ENCODE measurements at regions not wholly inside any gene's neighbourhood (a gene's known extent, or its start where the extent isn't known, plus 50 kb on each side); places are given as distances from the start of the nearest gene placed in this dataset.

- Histone ChIP-seq H3K36me3 (ENCODE audit: control insufficient read depth, low read length) (no peaks in the 10 kb centered on the region), H3K9me3 (ENCODE audit: control insufficient read depth, insufficient read depth, low read length) (no peaks in the 10 kb centered on the region), H3K27ac (ENCODE audit: low read depth, low read length) (no peak overlapping the region), H3K9me2 (replicated peaks; ENCODE audit: control insufficient read depth, low read length) (no peaks in the 10 kb centered on the region), H3K4me2 (ENCODE audit: low read length) (no peak overlapping the region), H4K20me1 (ENCODE audit: control insufficient read depth, insufficient read depth, low read depth, low read length) (no peaks in the 10 kb centered on the region), H3K27me3 (ENCODE audit: control insufficient read depth, low read length) (no peaks in the 10 kb centered on the region), H3F3A (ENCODE audit: control insufficient read depth, insufficient read depth) (no peaks in the 10 kb centered on the region), H3K4me1 (ENCODE audit: control insufficient read depth, low read length) (no peaks in the 10 kb centered on the region), H3K4me3 (ENCODE audit: low read length) (no peak overlapping the region), H3K79me2 (ENCODE audit: control insufficient read depth, low read length) (no peaks in the 10 kb centered on the region)
- TF ChIP-seq CTCF (IDR thresholded peaks at IDR 0.05; ENCODE audit: low read depth, low read length, poor library complexity, severe bottlenecking) (no peak), EZH2phosphoT487 (IDR thresholded peaks at IDR 0.05; ENCODE audit: borderline replicate concordance, low read length) (no peak)
Observed at GRCh38 chr13:63512095-63512494, 2096.4 kb upstream of the PCDH20 start.

- no peak overlapping the region for H3K27ac ChIP-seq (ENCODE audit: low read depth, low read length)
- no peak overlapping the region for H3K4me2 ChIP-seq (ENCODE audit: low read length)
- no peaks in the 10 kb centered on the region for H4K20me1 ChIP-seq (ENCODE audit: control insufficient read depth, insufficient read depth, low read depth, low read length)
- TF ChIP-seq CTCF (IDR thresholded peaks at IDR 0.05; ENCODE audit: low read depth, low read length, poor library complexity, severe bottlenecking) (no peak), EZH2phosphoT487 (IDR thresholded peaks at IDR 0.05; ENCODE audit: borderline replicate concordance, low read length) (no peak)
- no peaks in the 10 kb centered on the region for H3K79me2 ChIP-seq (ENCODE audit: control insufficient read depth, low read length)
- no peaks in the 10 kb centered on the region for H3K36me3 ChIP-seq (ENCODE audit: control insufficient read depth, low read length)
- no peaks in the 10 kb centered on the region for H3F3A ChIP-seq (ENCODE audit: control insufficient read depth, insufficient read depth)
- no peaks in the 10 kb centered on the region for H3K27me3 ChIP-seq (ENCODE audit: control insufficient read depth, low read length)
- no peaks in the 10 kb centered on the region for H3K9me2 ChIP-seq (replicated peaks; ENCODE audit: control insufficient read depth, low read length)
- no peaks in the 10 kb centered on the region for H3K9me3 ChIP-seq (ENCODE audit: control insufficient read depth, insufficient read depth, low read length)
- H3K4me1 ChIP-seq (ENCODE audit: control insufficient read depth, low read length), result no peaks in the 10 kb centered on the region
- H3K4me3 ChIP-seq (ENCODE audit: low read length), result no peak overlapping the region
Observed at GRCh38 chr13:63501702-63502101, 2086.1 kb upstream of the PCDH20 start.

GRCh38 chr13:63497601-63498000 is 2082.0 kb upstream of the PCDH20 start:
- Histone ChIP-seq H3F3A (ENCODE audit: control insufficient read depth, insufficient read depth) (no peaks in the 10 kb centered on the region), H3K36me3 (ENCODE audit: control insufficient read depth, low read length) (no peaks in the 10 kb centered on the region), H3K9me2 (replicated peaks; ENCODE audit: control insufficient read depth, low read length) (no peaks in the 10 kb centered on the region), H3K9me3 (ENCODE audit: control insufficient read depth, insufficient read depth, low read length) (no peaks in the 10 kb centered on the region), H3K27ac (ENCODE audit: low read depth, low read length) (no peak overlapping the region), H3K4me3 (ENCODE audit: low read length) (no peak overlapping the region), H3K79me2 (ENCODE audit: control insufficient read depth, low read length) (no peaks in the 10 kb centered on the region), H3K27me3 (ENCODE audit: control insufficient read depth, low read length) (no peaks in the 10 kb centered on the region), H3K4me1 (ENCODE audit: control insufficient read depth, low read length) (no peaks in the 10 kb centered on the region), H3K4me2 (ENCODE audit: low read length) (no peak overlapping the region), H4K20me1 (ENCODE audit: control insufficient read depth, insufficient read depth, low read depth, low read length) (no peaks in the 10 kb centered on the region)
- TF ChIP-seq CTCF (IDR thresholded peaks at IDR 0.05; ENCODE audit: low read depth, low read length, poor library complexity, severe bottlenecking), result no peak
- no peak for TF ChIP-seq EZH2phosphoT487 (IDR thresholded peaks at IDR 0.05; ENCODE audit: borderline replicate concordance, low read length)

GRCh38 chr13:63492604-63493003 is 2077.0 kb upstream of the PCDH20 start:
- no peaks in the 10 kb centered on the region for H3F3A ChIP-seq (ENCODE audit: control insufficient read depth, insufficient read depth)
- H3K27me3 ChIP-seq (ENCODE audit: control insufficient read depth, low read length), result no peaks in the 10 kb centered on the region
- no peak overlapping the region for H3K4me2 ChIP-seq (ENCODE audit: low read length)
- no peaks in the 10 kb centered on the region for H3K9me2 ChIP-seq (replicated peaks; ENCODE audit: control insufficient read depth, low read length)
- TF ChIP-seq EZH2phosphoT487 (IDR thresholded peaks at IDR 0.05; ENCODE audit: borderline replicate concordance, low read length) (no peak), CTCF (IDR thresholded peaks at IDR 0.05; ENCODE audit: low read depth, low read length, poor library complexity, severe bottlenecking) (no peak)
- H3K9me3 ChIP-seq (ENCODE audit: control insufficient read depth, insufficient read depth, low read length), result no peaks in the 10 kb centered on the region
- no peaks in the 10 kb centered on the region for H3K79me2 ChIP-seq (ENCODE audit: control insufficient read depth, low read length)
- no peaks in the 10 kb centered on the region for H3K4me1 ChIP-seq (ENCODE audit: control insufficient read depth, low read length)
- H3K36me3 ChIP-seq (ENCODE audit: control insufficient read depth, low read length), result no peaks in the 10 kb centered on the region
- no peak overlapping the region for H3K27ac ChIP-seq (ENCODE audit: low read depth, low read length)
- no peak overlapping the region for H3K4me3 ChIP-seq (ENCODE audit: low read length)
- H4K20me1 ChIP-seq (ENCODE audit: control insufficient read depth, insufficient read depth, low read depth, low read length), result no peaks in the 10 kb centered on the region
